ENCODE measurements at regions not wholly inside any gene's neighbourhood (a gene's known extent, or its start where the extent isn't known, plus 50 kb on each side); places are given as distances from the start of the nearest gene placed in this dataset.

- H4K20me1 ChIP-seq (ENCODE audit: control insufficient read depth, extremely low read depth, insufficient read depth, low read length): no peaks in the 10 kb centered on the region
- H3K9me3 ChIP-seq (ENCODE audit: control insufficient read depth, low read depth, low read length): no peaks in the 10 kb centered on the region
- no peak overlapping the region for H3K27ac ChIP-seq (ENCODE audit: control insufficient read depth, insufficient read depth, low read length)
- H3K9me1 ChIP-seq (ENCODE audit: control insufficient read depth, extremely low read depth, insufficient read depth, low read length): no peaks in the 10 kb centered on the region
- no peaks in the 10 kb centered on the region for H3K27me3 ChIP-seq (ENCODE audit: control insufficient read depth, extremely low read depth, insufficient read depth, low read length)
- dilution Hi-C loops (cut with MboI; ENCODE audit: extremely low pct_ligation_motif_present, low sequenced_read_pairs): no loop called here
- H3K4me2 ChIP-seq (ENCODE audit: control insufficient read depth, extremely low read depth, insufficient read depth, low read depth, low read length): no peak overlapping the region
- no peak overlapping the region for H3K9ac ChIP-seq (ENCODE audit: control insufficient read depth, extremely low read depth, insufficient read depth, low read length)
- no peak for DNase-seq (ENCODE audit: low read depth, low spot score)
- H3K4me1 ChIP-seq (ENCODE audit: control insufficient read depth, extremely low read depth, insufficient read depth, low read length): no peaks in the 10 kb centered on the region
- TF ChIP-seq CTCF (optimal IDR thresholded peaks at IDR 0.05 in 1 of 3, IDR thresholded peaks at IDR 0.05 in 1 of 3, conservative IDR thresholded peaks at IDR 0.05 in 1 of 3; ENCODE audit: extremely low read depth in 1 of 3, insufficient read depth in 2 of 3, low read length in 3 of 3) (no peak), EZH2 (IDR thresholded peaks at IDR 0.05; ENCODE audit: low read length) (no peak)
- no peak for FAIRE-seq
- no peak overlapping the region for H3K4me3 ChIP-seq (ENCODE audit: control insufficient read depth in 2 of 3, extremely low read depth in 1 of 3, insufficient read depth in 2 of 3, low read depth in 1 of 3, low read length in 3 of 3)
- no peaks in the 10 kb centered on the region for H3K79me2 ChIP-seq (ENCODE audit: control insufficient read depth, insufficient read depth, low read length)
- H3K36me3 ChIP-seq (ENCODE audit: control insufficient read depth in 2 of 2, extremely low read depth in 1 of 2, insufficient read depth in 2 of 2, low read length in 2 of 2): no peaks in the 10 kb centered on the region
- H2AFZ ChIP-seq (ENCODE audit: control insufficient read depth, low read length): no peak overlapping the region
These were observed 189.7 kb upstream of the GRIN2B start for GRCh38 chr12:14171106-14171505.

- H3K36me3 ChIP-seq (ENCODE audit: control insufficient read depth in 2 of 2, extremely low read depth in 1 of 2, insufficient read depth in 2 of 2, low read length in 2 of 2): no peaks in the 10 kb centered on the region
- H2AFZ ChIP-seq (ENCODE audit: control insufficient read depth, low read length): no peak overlapping the region
- H3K27me3 ChIP-seq (ENCODE audit: control insufficient read depth, extremely low read depth, insufficient read depth, low read length): no peaks in the 10 kb centered on the region
- no peaks in the 10 kb centered on the region for H3K9me3 ChIP-seq (ENCODE audit: control insufficient read depth, low read depth, low read length)
- H3K9me1 ChIP-seq (ENCODE audit: control insufficient read depth, extremely low read depth, insufficient read depth, low read length): no peaks in the 10 kb centered on the region
- no peak for FAIRE-seq
- H4K20me1 ChIP-seq (ENCODE audit: control insufficient read depth, extremely low read depth, insufficient read depth, low read length): no peaks in the 10 kb centered on the region
- no peak overlapping the region for H3K4me3 ChIP-seq (ENCODE audit: control insufficient read depth in 2 of 3, extremely low read depth in 1 of 3, insufficient read depth in 2 of 3, low read depth in 1 of 3, low read length in 3 of 3)
- H3K4me1 ChIP-seq (ENCODE audit: control insufficient read depth, extremely low read depth, insufficient read depth, low read length): no peaks in the 10 kb centered on the region
- TF ChIP-seq CTCF (optimal IDR thresholded peaks at IDR 0.05 in 1 of 3, IDR thresholded peaks at IDR 0.05 in 1 of 3, conservative IDR thresholded peaks at IDR 0.05 in 1 of 3; ENCODE audit: extremely low read depth in 1 of 3, insufficient read depth in 2 of 3, low read length in 3 of 3) (no peak), EZH2 (IDR thresholded peaks at IDR 0.05; ENCODE audit: low read length) (no peak)
- H3K79me2 ChIP-seq (ENCODE audit: control insufficient read depth, insufficient read depth, low read length): no peaks in the 10 kb centered on the region
- no peak overlapping the region for H3K4me2 ChIP-seq (ENCODE audit: control insufficient read depth, extremely low read depth, insufficient read depth, low read depth, low read length)
- H3K27ac ChIP-seq (ENCODE audit: control insufficient read depth, insufficient read depth, low read length): no peak overlapping the region
- dilution Hi-C loops (cut with MboI; ENCODE audit: extremely low pct_ligation_motif_present, low sequenced_read_pairs): no loop called here
- DNase-seq (ENCODE audit: low read depth, low spot score): no peak
- no peak overlapping the region for H3K9ac ChIP-seq (ENCODE audit: control insufficient read depth, extremely low read depth, insufficient read depth, low read length)
These were observed 190.3 kb upstream of the ATF7IP start for GRCh38 chr12:14175206-14175605.
